GM21717 (cell line): ENCODE measurements at regions not wholly inside any gene's neighbourhood (a gene's known extent, or its start where the extent isn't known, plus 50 kb on each side); places are given as distances from the start of the nearest gene placed in this dataset.

ENCODE experiments used
- ATAC-seq: cut with Tn5 transposase; IDR thresholded peaks from one replicate; pipeline ENCODE4 v1.9.1; 2021; ENCODE audit warnings: mild to moderate bottlenecking, moderate library complexity; ENCODE audit not compliant: unreplicated experiment

GRCh38 chr1:56017336-56017735, 562.0 kb downstream of the PLPP3 start:
- no peak for ATAC-seq

GRCh38 chr1:56003846-56004245, 575.5 kb downstream of the PLPP3 start:
- ATAC-seq, result no peak

- no peak for ATAC-seq
Measured at GRCh38 chr1:56002231-56002630, 577.1 kb downstream of the PLPP3 start.

- no peak for ATAC-seq
Measured at GRCh38 chr1:56000424-56000823, 578.9 kb downstream of the PLPP3 start.

GRCh38 chr1:55997536-55997935, 581.8 kb downstream of the PLPP3 start:
- ATAC-seq, result no peak

- no peak for ATAC-seq
Measured at GRCh38 chr1:55993646-55994318, 585.6 kb downstream of the PLPP3 start.

- no peak for ATAC-seq
Measured at GRCh38 chr1:55990007-55990406, 589.4 kb downstream of the PLPP3 start.

- no peak for ATAC-seq
Measured at GRCh38 chr1:55988963-55989452, 590.4 kb downstream of the PLPP3 start.

- no peak for ATAC-seq
Measured at GRCh38 chr1:55987491-55988249, 591.7 kb downstream of the PLPP3 start.

GRCh38 chr1:55986003-55986402, 593.4 kb downstream of the PLPP3 start:
- no peak for ATAC-seq

- ATAC-seq, result no peak
Measured at GRCh38 chr1:55981010-55981650, 598.2 kb downstream of the PLPP3 start.

GRCh38 chr1:55980582-55980981, 598.8 kb downstream of the PLPP3 start:
- ATAC-seq, result no peak

- no peak for ATAC-seq
Measured at GRCh38 chr1:55974714-55975441, 604.5 kb downstream of the PLPP3 start.

- ATAC-seq, result no peak
Measured at GRCh38 chr1:55970526-55971110, 608.7 kb downstream of the PLPP3 start.

- ATAC-seq, result no peak
Measured at GRCh38 chr1:55969322-55969721, 610.0 kb downstream of the PLPP3 start.

- ATAC-seq, result no peak
Measured at GRCh38 chr1:55968661-55969060, 610.7 kb downstream of the PLPP3 start.

- no peak for ATAC-seq
Measured at GRCh38 chr1:55965981-55966461, 613.3 kb downstream of the PLPP3 start.

GRCh38 chr1:55962472-55962871, 616.9 kb downstream of the PLPP3 start:
- no peak for ATAC-seq

GRCh38 chr1:55959136-55959548, 620.2 kb downstream of the PLPP3 start:
- no peak for ATAC-seq

- no peak for ATAC-seq
Measured at GRCh38 chr1:55958498-55958897, 620.9 kb downstream of the PLPP3 start.

- no peak for ATAC-seq
Measured at GRCh38 chr1:55957276-55957675, 622.1 kb downstream of the PLPP3 start.
